ENCODE measurements at regions not wholly inside any gene's neighbourhood (a gene's known extent, or its start where the extent isn't known, plus 50 kb on each side); places are given as distances from the start of the nearest gene placed in this dataset.

DNA sequence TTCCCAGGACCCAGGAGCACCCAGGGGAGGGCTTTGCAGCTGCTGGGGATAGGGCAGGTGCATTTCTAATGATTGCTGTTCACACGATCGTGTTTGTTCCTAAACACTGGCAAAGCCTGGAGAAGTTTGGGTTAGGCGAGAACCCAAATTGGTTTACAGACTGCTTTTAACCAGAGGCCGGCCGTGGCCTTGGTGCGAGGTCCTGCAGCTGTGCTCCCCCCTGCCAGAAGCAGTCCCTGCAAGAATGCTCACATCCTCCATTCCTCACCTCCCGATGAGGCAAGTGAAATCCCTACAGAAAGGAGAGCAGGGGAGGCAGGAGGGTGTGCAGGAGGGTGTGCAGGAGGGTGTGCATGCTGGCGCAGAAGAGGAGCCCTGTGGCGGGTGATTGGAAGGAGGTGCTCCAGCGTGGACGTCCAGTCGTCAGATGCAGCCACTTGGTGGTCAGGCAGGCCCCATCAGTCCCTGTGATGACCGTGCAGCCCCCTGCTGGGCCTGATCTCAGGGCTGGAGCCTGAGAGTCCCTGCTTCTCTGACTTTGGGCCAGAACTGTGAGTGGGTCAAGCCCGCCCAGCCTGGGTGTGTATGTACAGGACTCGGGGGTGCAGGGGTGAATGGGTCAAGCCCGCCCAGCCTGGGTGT, 55.7 kb upstream of the FRMD1 start:
- DNase-seq (ENCODE audit: low read depth), result no peak

DNA sequence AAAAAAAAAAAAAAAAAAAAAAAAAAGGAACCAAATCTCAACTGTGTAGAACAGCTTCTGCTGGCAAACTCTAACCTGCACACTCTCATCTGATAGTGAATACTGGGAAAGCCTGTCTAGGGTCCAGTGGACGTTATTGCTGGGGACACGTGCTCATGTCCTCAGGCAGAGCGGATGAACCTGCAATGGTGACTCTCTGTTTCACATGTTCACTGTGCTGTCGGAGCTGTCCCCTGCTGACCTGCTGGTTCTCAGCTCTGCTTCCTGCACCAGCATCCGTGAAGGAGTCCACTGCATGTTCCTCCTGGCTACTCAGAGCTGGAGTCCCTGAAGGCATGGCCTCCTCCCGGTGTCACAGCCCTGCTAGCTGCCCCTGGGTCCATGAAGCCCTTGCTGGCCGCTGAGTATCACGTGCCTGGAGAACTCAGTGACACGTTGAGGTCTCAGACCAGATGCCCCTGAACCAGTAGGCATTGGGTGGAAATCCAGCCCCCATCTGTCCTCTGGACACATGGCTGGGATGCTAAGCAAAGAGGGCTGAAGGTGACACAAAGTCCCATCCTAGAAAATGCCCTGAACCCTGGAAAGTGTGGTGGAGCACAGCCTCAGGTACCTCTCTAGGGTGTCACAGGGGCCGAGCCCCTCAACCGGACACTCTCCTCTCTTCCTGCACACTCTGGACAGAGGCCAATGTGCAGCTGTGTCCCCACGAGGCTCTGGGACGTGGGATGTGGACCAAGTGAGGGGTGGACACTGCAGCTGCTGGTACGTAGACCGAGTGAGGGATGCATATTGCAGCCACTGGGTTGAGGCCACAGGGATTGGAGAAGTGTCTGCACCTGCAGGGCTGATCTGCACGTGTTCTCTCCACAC, 54.9 kb upstream of the FRMD1 start:
- DNase-seq (ENCODE audit: low read depth), result no peak

DNA sequence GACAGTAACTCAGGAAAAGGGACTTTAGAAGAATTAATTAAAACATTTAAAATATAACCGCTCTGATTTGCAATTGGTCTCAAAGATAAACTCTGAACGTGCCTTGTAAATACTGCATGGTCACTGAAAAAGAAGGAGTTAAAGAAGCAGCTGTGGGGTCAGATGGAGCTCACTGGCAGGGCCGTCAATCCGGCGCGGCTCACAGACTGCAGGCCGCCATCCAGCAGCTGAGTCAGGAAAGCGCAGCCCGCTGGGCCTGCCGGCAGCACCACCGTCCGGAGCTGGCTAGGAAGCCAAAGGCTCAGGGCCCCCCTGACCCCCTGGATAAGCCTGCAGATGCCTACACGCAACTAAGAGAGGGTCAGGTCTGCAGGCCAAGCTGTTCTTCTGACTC, 54.2 kb upstream of the FRMD1 start:
- DNase-seq (ENCODE audit: low read depth), result peak; percentile 66

DNA sequence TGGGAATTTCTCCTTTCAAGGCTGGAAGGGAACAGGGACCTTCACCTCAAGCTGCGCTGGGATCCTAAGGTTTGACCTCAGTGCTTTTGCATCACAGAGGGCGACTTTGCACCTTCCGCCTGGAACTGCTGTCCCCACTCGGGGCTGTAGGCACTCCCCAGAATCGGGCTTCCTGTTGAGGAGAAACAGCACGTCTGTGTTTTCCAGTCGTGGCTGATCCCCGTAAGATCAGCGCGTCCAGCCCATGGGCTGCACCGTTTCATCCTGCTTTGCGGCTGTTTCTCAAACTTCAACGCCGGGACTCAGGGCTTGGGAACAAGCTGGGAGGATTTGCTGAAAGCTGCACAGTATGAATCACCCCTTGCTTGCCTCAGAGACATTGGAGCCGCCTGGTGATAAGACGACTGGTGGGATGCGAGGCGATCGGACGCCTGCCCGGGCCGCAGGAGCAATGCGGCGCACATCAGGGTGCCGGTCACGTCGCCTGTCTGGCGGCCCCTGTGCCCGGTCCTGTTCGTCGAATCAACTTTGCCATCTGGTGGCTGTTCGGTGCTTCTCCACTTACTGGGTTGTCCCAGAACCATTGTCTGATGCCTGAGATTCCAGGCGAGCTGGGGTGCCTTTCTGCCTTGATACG, 53.6 kb upstream of the FRMD1 start:
- DNase-seq (ENCODE audit: low read depth), result peak; percentile 46

DNA sequence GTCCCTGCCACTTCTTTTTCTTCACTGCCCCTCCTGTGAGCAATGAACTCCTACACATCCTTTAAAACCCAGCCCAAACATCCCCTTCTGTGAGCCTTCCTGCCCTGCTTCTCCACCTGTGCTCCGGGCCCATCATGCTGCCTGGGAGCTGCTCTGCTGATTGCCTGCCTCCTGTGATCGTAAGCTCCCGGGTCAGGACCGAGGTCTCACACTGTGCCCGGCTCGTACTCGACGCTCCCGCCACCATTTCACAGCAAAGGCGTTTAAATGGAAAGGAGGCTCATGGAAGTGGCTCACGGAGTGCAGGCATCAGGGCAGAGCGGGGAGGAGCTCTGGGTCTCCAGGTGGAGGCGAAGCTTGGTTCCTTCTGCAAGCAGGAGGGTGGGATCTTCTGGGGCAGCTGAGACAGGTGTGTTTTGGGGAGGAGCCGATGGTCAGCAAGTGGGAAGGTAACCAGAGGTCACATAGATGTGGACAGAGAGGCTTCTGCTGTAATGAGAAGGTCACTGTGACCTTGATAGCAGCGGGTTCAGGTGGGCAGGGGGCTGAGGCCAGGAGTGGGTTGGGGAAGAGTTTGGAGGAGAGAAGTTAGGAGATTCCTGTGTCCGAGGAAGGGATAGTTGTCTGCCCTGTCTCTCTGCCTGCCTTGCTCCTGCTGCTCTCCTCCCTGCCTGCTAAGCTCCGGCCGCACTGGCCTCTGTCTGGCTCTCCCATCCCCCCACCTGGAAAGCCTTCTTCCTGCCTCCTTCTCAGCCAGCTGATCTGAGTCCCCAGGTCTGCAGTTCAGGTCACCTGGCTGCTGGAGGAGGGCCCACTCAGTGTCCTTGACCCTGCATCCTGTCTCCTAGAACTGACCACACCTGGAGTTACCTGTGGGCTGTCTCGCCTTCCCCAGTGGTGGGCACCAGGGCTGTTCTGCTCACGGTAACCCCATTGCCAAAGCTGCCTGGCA, 52.7 kb upstream of the FRMD1 start:
- no peak for DNase-seq (ENCODE audit: low read depth)

DNA sequence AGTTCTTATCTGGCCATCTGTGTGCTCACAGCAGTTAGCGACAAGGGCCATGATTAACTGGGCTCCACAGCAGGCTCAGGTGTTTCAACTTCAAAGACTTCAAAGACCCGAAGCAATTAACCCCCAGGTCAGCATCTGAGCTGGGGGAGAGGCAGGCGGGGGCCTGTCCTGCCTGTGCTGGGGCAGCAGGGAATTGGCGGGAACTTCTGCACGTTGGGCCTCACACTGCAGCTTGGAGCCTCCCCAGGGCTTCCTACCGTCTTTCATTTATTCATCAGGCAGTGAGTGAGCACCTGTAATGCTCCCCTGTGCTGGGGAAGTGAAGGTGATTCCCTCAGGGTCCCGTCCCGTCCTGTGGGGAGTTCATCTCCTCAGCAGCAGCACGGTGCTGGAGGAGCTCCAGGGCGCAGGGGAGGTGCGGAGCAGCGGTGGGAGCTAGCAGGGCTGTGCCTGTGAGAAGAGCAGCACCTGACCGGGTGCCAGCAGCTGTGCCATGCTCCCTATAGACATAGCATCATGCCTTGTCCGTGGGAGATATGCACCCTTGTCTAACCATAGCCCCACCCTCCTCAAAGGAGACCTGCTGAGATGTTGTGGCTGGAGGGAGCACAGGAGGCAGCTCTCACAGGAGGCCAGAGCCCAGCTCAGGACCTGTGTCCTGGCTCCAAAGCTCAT, 51.8 kb upstream of the FRMD1 start:
- DNase-seq (ENCODE audit: low read depth), result no peak

DNA sequence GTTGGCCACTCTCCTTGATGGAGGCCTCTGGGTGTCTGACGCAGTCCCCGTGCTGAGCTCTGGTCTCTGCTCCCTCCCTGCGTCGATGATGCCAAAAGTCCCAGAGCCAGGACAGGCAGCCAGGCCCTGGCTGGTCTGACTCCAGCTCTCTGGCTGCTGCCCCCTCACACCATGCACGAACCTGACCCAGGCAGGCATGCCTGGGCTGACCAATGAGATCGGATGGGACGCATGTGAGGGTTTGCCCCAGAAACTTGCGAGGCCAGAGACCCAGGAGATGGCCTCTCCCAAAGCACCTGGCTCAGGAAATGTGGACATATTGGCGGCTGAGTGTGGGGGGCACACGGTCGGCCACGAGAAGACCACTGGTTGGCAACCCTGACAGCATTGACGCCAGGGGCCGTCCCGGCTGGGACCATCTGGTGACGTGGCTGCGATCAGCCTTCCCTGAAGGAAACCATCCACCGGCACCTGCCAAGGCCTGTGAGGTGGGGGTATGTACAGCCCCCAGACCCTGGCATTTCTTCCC, 51.2 kb upstream of the FRMD1 start:
- DNase-seq (ENCODE audit: low read depth), result no peak

DNA sequence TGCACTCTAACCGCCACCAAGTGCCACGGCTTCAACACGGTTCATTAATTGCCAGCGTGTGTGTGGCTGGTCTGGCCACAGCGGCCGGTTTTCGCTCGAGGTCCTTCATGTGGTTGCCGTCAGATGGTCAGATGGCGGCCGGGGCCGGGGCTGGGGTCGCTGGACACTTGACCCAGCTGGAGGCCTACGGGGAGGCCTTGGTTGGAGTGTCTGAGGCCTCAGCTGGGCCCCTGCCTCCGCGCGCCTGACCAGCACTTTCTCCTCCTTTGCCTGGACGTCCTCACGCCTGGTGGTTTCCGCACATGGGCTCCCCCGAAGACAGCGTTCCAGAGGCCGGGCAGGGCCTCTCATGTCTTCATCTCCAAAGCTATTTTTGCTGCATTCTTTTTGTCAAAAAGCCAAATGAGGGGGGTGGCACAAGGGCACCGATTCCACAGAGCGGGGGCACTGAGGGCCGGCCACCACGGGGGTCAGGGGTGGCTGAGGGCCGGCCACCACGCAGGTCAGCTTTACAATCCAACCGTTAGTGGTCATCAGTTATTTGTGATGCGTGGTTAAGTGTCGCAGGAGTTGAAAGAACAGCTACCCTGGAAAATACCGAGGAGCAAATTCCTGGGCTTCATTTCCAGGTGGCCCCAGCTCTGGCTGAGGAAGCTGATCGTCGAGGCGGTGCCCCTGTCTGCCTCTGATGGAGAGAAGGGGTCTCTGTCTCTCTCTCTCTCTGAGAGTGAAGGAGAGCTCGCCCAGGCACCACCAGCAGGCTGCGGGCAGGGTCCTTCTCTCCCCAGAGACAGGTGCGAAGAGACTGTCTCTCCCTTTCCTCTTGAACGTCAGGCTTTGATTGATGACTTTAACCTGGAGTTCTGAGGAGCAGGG, 50.5 kb upstream of the FRMD1 start:
- no peak for DNase-seq (ENCODE audit: low read depth)

DNA sequence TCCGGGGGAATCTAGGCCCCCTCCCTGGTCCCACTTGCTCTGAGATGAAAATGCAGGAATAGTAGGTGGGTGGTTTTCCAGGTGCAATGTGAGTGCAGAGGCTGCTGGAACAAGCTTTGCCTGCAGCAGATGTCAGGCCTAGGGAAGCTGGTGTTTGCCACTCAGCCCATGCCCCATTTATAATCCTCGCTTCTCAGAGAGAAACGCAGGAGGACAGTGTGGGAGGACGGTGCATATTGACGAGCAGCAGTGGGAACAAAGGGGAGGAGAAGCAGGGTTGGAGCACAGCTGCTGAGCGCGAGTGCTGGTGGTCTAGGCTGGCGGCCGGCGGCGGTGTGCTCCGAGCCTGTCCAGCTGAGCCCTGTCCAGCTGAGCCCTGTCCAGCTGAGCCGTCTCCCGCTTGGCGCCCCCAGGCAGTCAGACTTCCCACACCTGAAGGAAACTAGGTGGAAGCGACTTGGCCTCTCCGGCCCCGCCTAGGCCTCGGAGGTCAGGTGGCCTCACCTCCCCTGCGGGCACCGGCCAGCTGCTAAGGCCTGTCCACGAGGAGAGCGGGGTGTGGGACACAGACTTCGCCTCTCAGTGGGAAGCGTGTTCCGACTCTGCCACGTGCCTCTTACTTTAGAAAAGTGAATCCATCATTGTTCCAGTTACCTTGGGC, 49.7 kb upstream of the FRMD1 start:
- DNase-seq (ENCODE audit: low read depth), result no peak
